ENCODE measurements at regions not wholly inside any gene's neighbourhood (a gene's known extent, or its start where the extent isn't known, plus 50 kb on each side); places are given as distances from the start of the nearest gene placed in this dataset.

DNA sequence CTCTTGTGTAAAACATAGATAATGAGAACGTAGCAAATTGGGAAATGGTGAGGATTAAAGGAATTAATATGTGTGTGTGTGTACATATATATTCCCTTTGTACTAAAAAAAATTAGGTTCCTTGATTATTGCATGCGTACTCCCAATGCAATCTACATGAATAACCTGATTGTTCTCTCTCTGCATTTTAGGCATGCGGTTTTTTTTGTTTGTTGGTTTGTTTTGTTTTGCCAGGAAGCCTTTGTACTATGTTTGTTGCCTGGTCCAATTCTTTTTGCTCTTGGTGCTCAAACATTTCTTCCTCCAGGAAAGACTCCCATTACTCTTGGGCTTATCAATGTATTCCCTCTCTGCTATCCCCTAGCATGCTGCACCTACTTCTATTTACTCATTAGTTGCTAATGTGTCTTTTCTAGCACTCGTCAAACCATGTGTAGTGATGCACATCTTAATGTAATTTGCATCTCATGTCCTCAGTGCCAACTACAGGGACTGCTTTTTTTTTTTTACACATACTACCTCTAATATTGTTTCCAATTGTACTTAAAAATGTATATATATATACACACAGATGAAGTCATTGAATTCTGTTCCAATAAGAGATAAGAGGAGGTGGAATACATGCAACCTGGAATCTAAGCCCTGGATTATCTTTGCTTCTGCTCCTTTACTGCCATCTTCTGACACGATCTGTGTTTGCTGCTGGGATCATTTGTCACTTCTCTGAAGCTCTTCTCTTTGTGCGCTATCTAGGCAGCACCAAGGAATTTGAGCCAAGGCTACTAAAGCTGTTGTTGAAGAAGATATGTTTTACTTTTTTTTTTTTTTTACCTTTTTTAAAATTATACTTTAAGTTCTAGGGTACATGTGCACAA, 197.2 kb upstream of the ANO3 start:
- TF ChIP-seq, protein P1, sequence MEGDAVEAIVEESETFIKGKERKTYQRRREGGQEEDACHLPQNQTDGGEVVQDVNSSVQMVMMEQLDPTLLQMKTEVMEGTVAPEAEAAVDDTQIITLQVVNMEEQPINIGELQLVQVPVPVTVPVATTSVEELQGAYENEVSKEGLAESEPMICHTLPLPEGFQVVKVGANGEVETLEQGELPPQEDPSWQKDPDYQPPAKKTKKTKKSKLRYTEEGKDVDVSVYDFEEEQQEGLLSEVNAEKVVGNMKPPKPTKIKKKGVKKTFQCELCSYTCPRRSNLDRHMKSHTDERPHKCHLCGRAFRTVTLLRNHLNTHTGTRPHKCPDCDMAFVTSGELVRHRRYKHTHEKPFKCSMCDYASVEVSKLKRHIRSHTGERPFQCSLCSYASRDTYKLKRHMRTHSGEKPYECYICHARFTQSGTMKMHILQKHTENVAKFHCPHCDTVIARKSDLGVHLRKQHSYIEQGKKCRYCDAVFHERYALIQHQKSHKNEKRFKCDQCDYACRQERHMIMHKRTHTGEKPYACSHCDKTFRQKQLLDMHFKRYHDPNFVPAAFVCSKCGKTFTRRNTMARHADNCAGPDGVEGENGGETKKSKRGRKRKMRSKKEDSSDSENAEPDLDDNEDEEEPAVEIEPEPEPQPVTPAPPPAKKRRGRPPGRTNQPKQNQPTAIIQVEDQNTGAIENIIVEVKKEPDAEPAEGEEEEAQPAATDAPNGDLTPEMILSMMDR (IDR thresholded peaks at IDR 0.05), result no peak
- TF ChIP-seq POLR2A (IDR thresholded peaks at IDR 0.05), result no peak
